ENCODE measurements at regions not wholly inside any gene's neighbourhood (a gene's known extent, or its start where the extent isn't known, plus 50 kb on each side); places are given as distances from the start of the nearest gene placed in this dataset.

GRCh38 chr5:74073257-74073656 is 447.3 kb downstream of the ARHGEF28 start:
- H3K9me3 ChIP-seq = no peaks in the 10 kb centered on the region
- H3K9ac ChIP-seq (ENCODE audit: low read depth in 2 of 2, low read length in 2 of 2) = no peak overlapping the region
- intact Hi-C loops (cut with DNase I) = no loop called here
- no peak for DNase-seq
- TF ChIP-seq CTCF (IDR thresholded peaks at IDR 0.05) = no peak
- H3K4me3 ChIP-seq = no peak overlapping the region
- H3K27ac ChIP-seq = no peak overlapping the region
- H3K27me3 ChIP-seq = no peaks in the 10 kb centered on the region
- no peaks in the 10 kb centered on the region for H3K36me3 ChIP-seq
- no peaks in the 10 kb centered on the region for H3K4me1 ChIP-seq

GRCh38 chr5:74072646-74073045 is 446.6 kb downstream of the ARHGEF28 start:
- Histone ChIP-seq H3K4me3 (no peak overlapping the region), H3K4me1 (no peaks in the 10 kb centered on the region), H3K9me3 (no peaks in the 10 kb centered on the region), H3K27ac (no peak overlapping the region), H3K9ac (ENCODE audit: low read depth in 2 of 2, low read length in 2 of 2) (no peak overlapping the region), H3K27me3 (no peaks in the 10 kb centered on the region), H3K36me3 (no peaks in the 10 kb centered on the region)
- DNase-seq = no peak
- intact Hi-C loops (cut with DNase I) = no loop called here
- no peak for TF ChIP-seq CTCF (IDR thresholded peaks at IDR 0.05)

- Histone ChIP-seq H3K9ac (ENCODE audit: low read depth in 2 of 2, low read length in 2 of 2) (no peak overlapping the region), H3K4me3 (no peak overlapping the region), H3K4me1 (no peaks in the 10 kb centered on the region), H3K36me3 (no peaks in the 10 kb centered on the region), H3K9me3 (no peaks in the 10 kb centered on the region), H3K27me3 (no peaks in the 10 kb centered on the region), H3K27ac (no peak overlapping the region)
- no peak for TF ChIP-seq CTCF (IDR thresholded peaks at IDR 0.05)
- intact Hi-C loops (cut with DNase I) = no loop called here
- DNase-seq = no peak
Measured at GRCh38 chr5:74070766-74071165, 444.8 kb downstream of the ARHGEF28 start.

- no peak overlapping the region for H3K4me3 ChIP-seq
- TF ChIP-seq CTCF (IDR thresholded peaks at IDR 0.05) = no peak
- H3K36me3 ChIP-seq = no peaks in the 10 kb centered on the region
- H3K27ac ChIP-seq = no peak overlapping the region
- no peak for DNase-seq
- no peaks in the 10 kb centered on the region for H3K27me3 ChIP-seq
- H3K4me1 ChIP-seq = no peaks in the 10 kb centered on the region
- H3K9ac ChIP-seq (ENCODE audit: low read depth in 2 of 2, low read length in 2 of 2) = no peak overlapping the region
- H3K9me3 ChIP-seq = no peaks in the 10 kb centered on the region
- intact Hi-C loops (cut with DNase I) = no loop called here
Measured at GRCh38 chr5:74069741-74070140, 443.7 kb downstream of the ARHGEF28 start.

- no peak for TF ChIP-seq CTCF (IDR thresholded peaks at IDR 0.05)
- intact Hi-C loops (cut with DNase I) = no loop called here
- H3K4me3 ChIP-seq = no peak overlapping the region
- H3K9ac ChIP-seq (ENCODE audit: low read depth in 2 of 2, low read length in 2 of 2) = no peak overlapping the region
- H3K36me3 ChIP-seq = no peaks in the 10 kb centered on the region
- no peak overlapping the region for H3K27ac ChIP-seq
- H3K9me3 ChIP-seq = no peaks in the 10 kb centered on the region
- H3K4me1 ChIP-seq = no peaks in the 10 kb centered on the region
- DNase-seq = no peak
- no peaks in the 10 kb centered on the region for H3K27me3 ChIP-seq
Measured at GRCh38 chr5:74067748-74068541, 441.9 kb downstream of the ARHGEF28 start.

Data from colonic mucosa (tissue), 4 donors.